SK-N-SH treated with all-trans-retinoic acid at 6 μM for 48 hours (cell line): ENCODE measurements at regions not wholly inside any gene's neighbourhood (a gene's known extent, or its start where the extent isn't known, plus 50 kb on each side); places are given as distances from the start of the nearest gene placed in this dataset.

Source experiments
- ATAC-seq: fragments of 200-7000 bp; cut with Tn5 transposase; 3 replicates; pipeline ENCODE4 v1.9.1; 2020; ENCODE audit warnings: mild to moderate bottlenecking, moderate library complexity
- ARNTL ChIP-seq: fragments of 450-650 bp; formaldehyde crosslinking; IDR thresholded peaks from 2 replicates; pipeline ENCODE4 v1.5.0; 2020; ENCODE audit warnings: low read depth, mild to moderate bottlenecking, moderate library complexity, borderline replicate concordance
- BACH2 ChIP-seq: fragments of 250-450 bp; sonication (Bioruptor Pico); IDR thresholded peaks from 2 replicates; pipeline ENCODE4 v1.9.0; 2021; ENCODE audit warnings: mild to moderate bottlenecking, borderline replicate concordance
- CSDC2 ChIP-seq: fragments of 250-450 bp; sonication (Bioruptor Pico); IDR thresholded peaks from 2 replicates; pipeline ENCODE4 v1.5.0; 2020; ENCODE audit warnings: mild to moderate bottlenecking, moderate library complexity
- ESRRG ChIP-seq: fragments of 250-450 bp; sonication (Bioruptor Pico); IDR thresholded peaks from 2 replicates; pipeline ENCODE4 v1.6.1; 2021; ENCODE audit warnings: mild to moderate bottlenecking
- GLIS3 ChIP-seq: fragments of 250-450 bp; sonication (Bioruptor Pico); IDR thresholded peaks from 2 replicates; pipeline ENCODE4 v1.5.0; 2020; ENCODE audit warnings: mild to moderate bottlenecking, moderate library complexity
- ISL1 ChIP-seq: fragments of 250-450 bp; sonication (Bioruptor Pico); IDR thresholded peaks from 2 replicates; pipeline ENCODE4 v2.1.2; 2022; ENCODE audit warnings: mild to moderate bottlenecking, moderate library complexity
- OSR1 ChIP-seq: fragments of 250-450 bp; sonication (Bioruptor Pico); IDR thresholded peaks from 2 replicates; pipeline ENCODE4 v1.8.0; 2022; ENCODE audit warnings: moderate library complexity, mild to moderate bottlenecking, inconsistent platforms
- PPARA ChIP-seq: fragments of 250-450 bp; sonication (Bioruptor Pico); IDR thresholded peaks from 2 replicates; pipeline ENCODE4 v1.5.0; 2020; ENCODE audit warnings: mild to moderate bottlenecking, borderline replicate concordance
- RARB ChIP-seq: fragments of 250-450 bp; sonication (Bioruptor Pico); IDR thresholded peaks from 2 replicates; pipeline ENCODE4 v1.8.0; 2021; ENCODE audit warnings: mild to moderate bottlenecking, moderate library complexity
- SNAI2 ChIP-seq: fragments of 250-450 bp; sonication (Bioruptor Pico); IDR thresholded peaks from 2 replicates; pipeline ENCODE4 v1.5.0; 2020; ENCODE audit warnings: mild to moderate bottlenecking, moderate library complexity
- TCF4 ChIP-seq: fragments of 250-450 bp; sonication (Bioruptor Pico); IDR thresholded peaks from 2 replicates; pipeline ENCODE4 v1.8.0; 2021; ENCODE audit warnings: mild to moderate bottlenecking, moderate library complexity, borderline replicate concordance
- TOX ChIP-seq: fragments of 250-450 bp; sonication (Bioruptor Pico); IDR thresholded peaks from 2 replicates; pipeline ENCODE4 v1.8.0; 2021; ENCODE audit warnings: mild to moderate bottlenecking, moderate library complexity, borderline replicate concordance
- ZC3H10 ChIP-seq: fragments of 250-450 bp; sonication (Bioruptor Pico); IDR thresholded peaks from 2 replicates; pipeline ENCODE4 v1.5.1; 2021; ENCODE audit warnings: mild to moderate bottlenecking, moderate library complexity
- ZFP3 ChIP-seq: fragments of 250-450 bp; sonication (Bioruptor Pico); IDR thresholded peaks from 2 replicates; pipeline ENCODE4 v1.5.0; 2020; ENCODE audit warnings: mild to moderate bottlenecking, moderate library complexity
- ZFP30 ChIP-seq: fragments of 450-650 bp; formaldehyde crosslinking; IDR thresholded peaks from 2 replicates; pipeline ENCODE4 v1.5.0; 2022; ENCODE audit warnings: mild to moderate bottlenecking, moderate library complexity
- ZNF565 ChIP-seq: fragments of 450-650 bp; formaldehyde crosslinking; conservative IDR thresholded peaks from 2 replicates; pipeline ENCODE4 v1.5.0; 2020; ENCODE audit warnings: low read depth, mild to moderate bottlenecking, moderate library complexity
- ZNF8 ChIP-seq: fragments of 450-650 bp; formaldehyde crosslinking; IDR thresholded peaks from 2 replicates; pipeline ENCODE4 v1.5.0; 2020; ENCODE audit warnings: mild to moderate bottlenecking, moderate library complexity
- TF ChIP-seq, protein P1 (sequence below): fragments of 250-450 bp; sonication (Bioruptor Pico); IDR thresholded peaks from 2 replicates; pipeline ENCODE4 v1.5.1; 2021; ENCODE audit warnings: mild to moderate bottlenecking, moderate library complexity
- TF ChIP-seq, protein P2 (sequence below): fragments of 250-450 bp; sonication (Bioruptor Pico); IDR thresholded peaks from 2 replicates; pipeline ENCODE4 v1.5.0; 2020; ENCODE audit warnings: mild to moderate bottlenecking, moderate library complexity
- TF ChIP-seq, protein P3 (sequence below): fragments of 250-450 bp; sonication (Bioruptor Pico); IDR thresholded peaks from 2 replicates; pipeline ENCODE4 v1.8.0; 2021; ENCODE audit warnings: low read depth, mild to moderate bottlenecking, moderate library complexity, borderline replicate concordance
- TF ChIP-seq, protein P4 (sequence below): fragments of 250-450 bp; sonication (Bioruptor Pico); IDR thresholded peaks from 2 replicates; pipeline ENCODE4 v1.5.1; 2020; ENCODE audit warnings: low read depth, mild to moderate bottlenecking, moderate library complexity

DNA sequence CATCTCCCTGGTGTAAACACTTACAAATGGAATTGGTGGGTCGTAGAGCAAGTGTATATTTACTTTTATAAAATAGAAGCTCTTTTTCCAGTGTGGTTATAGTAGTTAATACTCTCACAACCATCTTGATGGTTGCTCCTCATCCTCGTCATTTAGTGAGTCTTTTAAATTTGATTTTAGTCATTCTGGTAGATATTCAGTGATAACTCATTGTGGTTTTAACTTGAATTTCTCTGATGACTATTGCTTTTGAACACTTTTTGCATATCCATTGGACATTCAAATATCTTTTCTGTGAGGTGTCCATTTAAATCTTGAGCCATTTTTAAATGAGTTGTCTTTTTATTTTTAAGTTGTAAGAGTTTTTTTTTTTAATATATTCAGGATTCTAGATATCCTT, 189.2 kb upstream of the PHACTR1 start:
- TF ChIP-seq TOX (CRISPR knock-in tag) = no peak
- no peak for TF ChIP-seq ESRRG (CRISPR knock-in tag)
- TF ChIP-seq ZC3H10 (CRISPR knock-in tag) = no peak
- TF ChIP-seq CSDC2 = no peak
- no peak for TF ChIP-seq PPARA (CRISPR knock-in tag)
- no peak for ATAC-seq

DNA sequence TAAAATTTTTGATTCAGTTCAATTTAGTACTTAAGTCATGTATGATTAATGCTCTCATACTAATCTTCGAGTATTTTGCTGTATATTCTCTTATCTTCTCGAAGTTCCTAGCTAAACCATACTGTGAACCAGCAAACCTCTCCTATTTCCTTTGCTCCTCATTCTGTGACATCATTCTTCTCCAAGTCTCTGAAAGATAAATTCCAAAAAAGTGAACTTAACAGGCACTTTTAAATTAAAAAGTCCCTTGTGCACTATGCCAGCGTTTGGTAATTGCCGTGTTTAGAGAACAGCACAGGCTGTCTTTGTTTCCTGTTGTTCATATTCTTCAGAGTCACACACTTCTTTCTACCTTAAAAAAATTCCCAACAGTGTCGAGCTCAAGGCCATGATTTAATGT, 188.4 kb upstream of the PHACTR1 start:
- TF ChIP-seq ZC3H10 (CRISPR knock-in tag) (no peak), ZNF8 (CRISPR knock-in tag) (no peak), TCF4 (CRISPR knock-in tag) (no peak), ZFP3 (no peak), BACH2 (no peak), ESRRG (CRISPR knock-in tag) (no peak), ISL1 (CRISPR knock-in tag) (no peak), OSR1 (CRISPR knock-in tag) (no peak), GLIS3 (CRISPR knock-in tag) (no peak)
- TF ChIP-seq, protein P1, sequence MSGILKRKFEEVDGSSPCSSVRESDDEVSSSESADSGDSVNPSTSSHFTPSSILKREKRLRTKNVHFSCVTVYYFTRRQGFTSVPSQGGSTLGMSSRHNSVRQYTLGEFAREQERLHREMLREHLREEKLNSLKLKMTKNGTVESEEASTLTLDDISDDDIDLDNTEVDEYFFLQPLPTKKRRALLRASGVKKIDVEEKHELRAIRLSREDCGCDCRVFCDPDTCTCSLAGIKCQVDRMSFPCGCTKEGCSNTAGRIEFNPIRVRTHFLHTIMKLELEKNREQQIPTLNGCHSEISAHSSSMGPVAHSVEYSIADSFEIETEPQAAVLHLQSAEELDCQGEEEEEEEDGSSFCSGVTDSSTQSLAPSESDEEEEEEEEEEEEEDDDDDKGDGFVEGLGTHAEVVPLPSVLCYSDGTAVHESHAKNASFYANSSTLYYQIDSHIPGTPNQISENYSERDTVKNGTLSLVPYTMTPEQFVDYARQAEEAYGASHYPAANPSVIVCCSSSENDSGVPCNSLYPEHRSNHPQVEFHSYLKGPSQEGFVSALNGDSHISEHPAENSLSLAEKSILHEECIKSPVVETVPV (CRISPR knock-in tag) = no peak
- TF ChIP-seq, protein P2, sequence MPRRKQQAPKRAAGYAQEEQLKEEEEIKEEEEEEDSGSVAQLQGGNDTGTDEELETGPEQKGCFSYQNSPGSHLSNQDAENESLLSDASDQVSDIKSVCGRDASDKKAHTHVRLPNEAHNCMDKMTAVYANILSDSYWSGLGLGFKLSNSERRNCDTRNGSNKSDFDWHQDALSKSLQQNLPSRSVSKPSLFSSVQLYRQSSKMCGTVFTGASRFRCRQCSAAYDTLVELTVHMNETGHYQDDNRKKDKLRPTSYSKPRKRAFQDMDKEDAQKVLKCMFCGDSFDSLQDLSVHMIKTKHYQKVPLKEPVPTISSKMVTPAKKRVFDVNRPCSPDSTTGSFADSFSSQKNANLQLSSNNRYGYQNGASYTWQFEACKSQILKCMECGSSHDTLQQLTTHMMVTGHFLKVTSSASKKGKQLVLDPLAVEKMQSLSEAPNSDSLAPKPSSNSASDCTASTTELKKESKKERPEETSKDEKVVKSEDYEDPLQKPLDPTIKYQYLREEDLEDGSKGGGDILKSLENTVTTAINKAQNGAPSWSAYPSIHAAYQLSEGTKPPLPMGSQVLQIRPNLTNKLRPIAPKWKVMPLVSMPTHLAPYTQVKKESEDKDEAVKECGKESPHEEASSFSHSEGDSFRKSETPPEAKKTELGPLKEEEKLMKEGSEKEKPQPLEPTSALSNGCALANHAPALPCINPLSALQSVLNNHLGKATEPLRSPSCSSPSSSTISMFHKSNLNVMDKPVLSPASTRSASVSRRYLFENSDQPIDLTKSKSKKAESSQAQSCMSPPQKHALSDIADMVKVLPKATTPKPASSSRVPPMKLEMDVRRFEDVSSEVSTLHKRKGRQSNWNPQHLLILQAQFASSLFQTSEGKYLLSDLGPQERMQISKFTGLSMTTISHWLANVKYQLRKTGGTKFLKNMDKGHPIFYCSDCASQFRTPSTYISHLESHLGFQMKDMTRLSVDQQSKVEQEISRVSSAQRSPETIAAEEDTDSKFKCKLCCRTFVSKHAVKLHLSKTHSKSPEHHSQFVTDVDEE (CRISPR knock-in tag) = no peak
- ATAC-seq = peak; percentile 52

DNA sequence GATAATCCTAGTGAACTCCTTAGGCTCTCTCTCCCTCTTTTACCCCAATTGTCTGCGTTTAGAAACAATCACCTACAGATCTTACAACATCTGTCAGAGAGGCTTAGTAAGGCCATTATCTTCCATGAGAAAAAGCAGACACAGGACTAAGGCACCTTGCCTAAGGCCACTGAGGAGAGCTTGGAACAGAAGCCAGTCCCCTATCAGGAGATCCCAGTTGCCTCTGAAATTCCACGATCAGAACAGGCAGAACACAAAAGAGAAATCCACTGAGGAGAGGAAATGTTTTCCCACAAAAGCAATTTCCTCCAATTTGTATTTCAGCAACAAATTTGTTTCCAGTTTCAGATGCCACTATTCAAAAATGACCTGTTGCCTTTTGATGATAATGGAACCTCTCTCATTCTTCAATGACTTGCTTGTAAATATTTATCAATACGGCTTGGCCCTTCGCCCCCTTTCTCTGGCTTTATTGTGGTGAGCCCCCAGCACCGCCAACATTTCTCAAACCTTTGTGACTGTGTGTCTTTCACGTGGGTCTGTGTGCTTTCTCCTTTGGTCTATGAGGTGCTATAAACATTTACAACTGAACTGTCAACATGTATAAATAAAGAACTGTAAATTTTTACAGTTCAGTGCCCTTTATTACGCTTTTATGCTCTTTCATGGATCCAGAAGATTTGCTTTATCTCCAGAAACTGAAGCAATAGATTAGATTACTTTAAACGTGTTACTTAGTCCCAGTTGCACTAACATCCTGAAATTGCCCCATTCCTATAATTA, 187.8 kb upstream of the PHACTR1 start:
- TF ChIP-seq, protein P3, sequence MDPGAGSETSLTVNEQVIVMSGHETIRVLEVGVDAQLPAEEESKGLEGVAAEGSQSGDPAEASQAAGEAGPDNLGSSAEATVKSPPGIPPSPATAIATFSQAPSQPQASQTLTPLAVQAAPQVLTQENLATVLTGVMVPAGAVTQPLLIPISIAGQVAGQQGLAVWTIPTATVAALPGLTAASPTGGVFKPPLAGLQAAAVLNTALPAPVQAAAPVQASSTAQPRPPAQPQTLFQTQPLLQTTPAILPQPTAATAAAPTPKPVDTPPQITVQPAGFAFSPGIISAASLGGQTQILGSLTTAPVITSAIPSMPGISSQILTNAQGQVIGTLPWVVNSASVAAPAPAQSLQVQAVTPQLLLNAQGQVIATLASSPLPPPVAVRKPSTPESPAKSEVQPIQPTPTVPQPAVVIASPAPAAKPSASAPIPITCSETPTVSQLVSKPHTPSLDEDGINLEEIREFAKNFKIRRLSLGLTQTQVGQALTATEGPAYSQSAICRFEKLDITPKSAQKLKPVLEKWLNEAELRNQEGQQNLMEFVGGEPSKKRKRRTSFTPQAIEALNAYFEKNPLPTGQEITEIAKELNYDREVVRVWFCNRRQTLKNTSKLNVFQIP (CRISPR knock-in tag) = no peak
- TF ChIP-seq ESRRG (CRISPR knock-in tag) (0 out of 2 replicates have a peak, but pooled peaks have one; percentile 19), OSR1 (CRISPR knock-in tag) (no peak), TCF4 (CRISPR knock-in tag) (peak; percentile 90), BACH2 (no peak), CSDC2 (peak; percentile 50; the same call in 1 of the 2 replicates), ZNF565 (CRISPR knock-in tag) (no peak), ISL1 (CRISPR knock-in tag) (peak; percentile 72), TOX (CRISPR knock-in tag) (no peak)
- TF ChIP-seq, protein P2 (CRISPR knock-in tag) = peak; percentile 75; the same call in 1 of the 2 replicates
- peak; percentile 74 for ATAC-seq

DNA sequence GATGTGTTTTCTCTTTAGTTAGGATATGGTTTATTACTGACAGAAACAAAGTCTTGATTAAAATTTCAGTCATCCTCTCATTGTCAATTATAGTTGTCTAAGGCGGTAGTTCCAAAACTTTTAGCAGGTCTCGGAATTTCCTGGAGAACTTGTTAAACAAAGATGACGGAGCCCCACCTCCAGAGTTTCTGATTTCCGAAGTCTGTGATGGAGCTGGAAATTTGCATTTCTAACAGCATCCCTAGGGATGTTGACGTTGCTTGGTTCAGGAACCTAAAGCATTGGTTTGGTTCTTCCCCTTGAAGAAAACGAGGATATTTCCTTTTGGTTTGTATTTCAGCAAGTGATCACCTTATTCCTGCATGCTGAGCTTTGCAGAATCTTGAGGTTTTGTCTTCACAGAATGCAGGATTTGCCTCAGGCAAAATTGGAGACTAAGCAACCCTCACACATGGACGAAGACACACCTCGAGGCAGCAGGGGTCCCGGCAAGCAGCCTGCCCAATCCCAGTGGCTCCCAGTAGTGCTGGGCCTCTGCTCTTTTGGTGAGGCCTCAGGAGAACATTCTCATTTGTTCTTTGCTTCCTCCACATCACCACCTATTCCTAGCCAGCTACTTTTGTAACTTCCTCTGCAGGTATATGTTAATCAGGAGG, 187.1 kb upstream of the PHACTR1 start:
- ATAC-seq = no peak
- TF ChIP-seq SNAI2 = no peak
- TF ChIP-seq ZNF8 (CRISPR knock-in tag) = no peak
- TF ChIP-seq TOX (CRISPR knock-in tag) = no peak
- TF ChIP-seq, protein P1 (CRISPR knock-in tag) = no peak
- no peak for TF ChIP-seq BACH2
- no peak for TF ChIP-seq ZFP30 (CRISPR knock-in tag)
- TF ChIP-seq ZC3H10 (CRISPR knock-in tag) = no peak
- TF ChIP-seq PPARA (CRISPR knock-in tag) = no peak
- no peak for TF ChIP-seq RARB (CRISPR knock-in tag)
- no peak for TF ChIP-seq ARNTL
- TF ChIP-seq, protein P4, sequence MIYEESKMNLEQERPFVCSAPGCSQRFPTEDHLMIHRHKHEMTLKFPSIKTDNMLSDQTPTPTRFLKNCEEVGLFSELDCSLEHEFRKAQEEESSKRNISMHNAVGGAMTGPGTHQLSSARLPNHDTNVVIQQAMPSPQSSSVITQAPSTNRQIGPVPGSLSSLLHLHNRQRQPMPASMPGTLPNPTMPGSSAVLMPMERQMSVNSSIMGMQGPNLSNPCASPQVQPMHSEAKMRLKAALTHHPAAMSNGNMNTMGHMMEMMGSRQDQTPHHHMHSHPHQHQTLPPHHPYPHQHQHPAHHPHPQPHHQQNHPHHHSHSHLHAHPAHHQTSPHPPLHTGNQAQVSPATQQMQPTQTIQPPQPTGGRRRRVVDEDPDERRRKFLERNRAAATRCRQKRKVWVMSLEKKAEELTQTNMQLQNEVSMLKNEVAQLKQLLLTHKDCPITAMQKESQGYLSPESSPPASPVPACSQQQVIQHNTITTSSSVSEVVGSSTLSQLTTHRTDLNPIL = no peak
- no peak for TF ChIP-seq ZNF565 (CRISPR knock-in tag)
- no peak for TF ChIP-seq TCF4 (CRISPR knock-in tag)
- no peak for TF ChIP-seq ISL1 (CRISPR knock-in tag)
